ENCODE measurements at regions not wholly inside any gene's neighbourhood (a gene's known extent, or its start where the extent isn't known, plus 50 kb on each side); places are given as distances from the start of the nearest gene placed in this dataset.

DNA sequence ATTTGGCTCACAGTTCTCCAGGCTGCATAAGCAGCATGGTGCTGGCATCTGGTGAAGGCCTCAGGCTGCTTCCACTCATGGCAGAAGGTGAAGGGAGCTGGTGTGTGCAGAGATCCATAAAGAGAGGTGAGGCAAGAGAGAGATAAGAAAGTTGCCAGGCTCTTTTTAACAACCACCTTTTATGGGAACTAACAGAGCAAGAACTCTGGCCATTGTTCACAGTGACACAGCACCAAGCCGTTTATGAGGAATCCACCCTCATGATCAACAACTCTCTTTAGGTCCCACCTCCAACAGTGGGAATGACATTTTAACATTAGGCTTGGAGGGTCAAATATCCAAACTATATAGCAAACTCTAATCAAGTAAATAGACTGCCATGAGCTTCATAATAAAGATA is 557.2 kb upstream of the SUCLG2 start:
- no peaks in the 10 kb centered on the region for H3K4me1 ChIP-seq
- no peaks in the 10 kb centered on the region for H4K20me1 ChIP-seq
- H3K9me3 ChIP-seq (replicated peaks in 1 of 11): no peaks in the 10 kb centered on the region
- H3K36me3 ChIP-seq: no peaks in the 10 kb centered on the region
- H3K9ac ChIP-seq: no peak overlapping the region
- no peak overlapping the region for H3K27ac ChIP-seq
- no peaks in the 10 kb centered on the region for H3K27me3 ChIP-seq
- no peak for TF ChIP-seq Cebpa-rat (IDR thresholded peaks at IDR 0.05)
- H3K4me2 ChIP-seq: no peak overlapping the region
- no peak overlapping the region for H3K4me3 ChIP-seq

DNA sequence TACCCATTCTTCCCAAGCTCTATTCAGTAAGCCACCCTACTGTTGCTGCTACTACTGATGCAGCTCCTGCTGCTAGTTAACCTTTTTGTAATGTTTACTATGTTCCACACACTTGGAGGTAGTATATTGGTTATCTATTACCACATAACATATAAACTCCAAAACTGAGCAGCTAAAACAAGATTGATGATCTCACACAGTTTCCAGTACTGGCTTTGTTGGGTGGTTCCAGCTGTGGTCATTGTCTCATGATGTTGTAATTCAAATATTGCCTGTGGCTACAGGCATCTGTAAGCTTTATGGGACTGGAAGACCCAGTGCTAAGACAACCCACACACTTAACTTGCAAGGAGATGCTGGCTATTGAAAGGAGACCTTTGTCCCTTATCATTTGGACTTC is 556.2 kb upstream of the SUCLG2 start:
- no peaks in the 10 kb centered on the region for H3K4me1 ChIP-seq
- H3K9me3 ChIP-seq (replicated peaks in 1 of 11): no peaks in the 10 kb centered on the region
- no peak overlapping the region for H3K27ac ChIP-seq
- no peaks in the 10 kb centered on the region for H3K36me3 ChIP-seq
- no peak for TF ChIP-seq Cebpa-rat (IDR thresholded peaks at IDR 0.05)
- no peaks in the 10 kb centered on the region for H3K27me3 ChIP-seq
- no peak overlapping the region for H3K4me2 ChIP-seq
- no peak overlapping the region for H3K4me3 ChIP-seq
- H3K9ac ChIP-seq: no peak overlapping the region
- H4K20me1 ChIP-seq: no peaks in the 10 kb centered on the region

DNA sequence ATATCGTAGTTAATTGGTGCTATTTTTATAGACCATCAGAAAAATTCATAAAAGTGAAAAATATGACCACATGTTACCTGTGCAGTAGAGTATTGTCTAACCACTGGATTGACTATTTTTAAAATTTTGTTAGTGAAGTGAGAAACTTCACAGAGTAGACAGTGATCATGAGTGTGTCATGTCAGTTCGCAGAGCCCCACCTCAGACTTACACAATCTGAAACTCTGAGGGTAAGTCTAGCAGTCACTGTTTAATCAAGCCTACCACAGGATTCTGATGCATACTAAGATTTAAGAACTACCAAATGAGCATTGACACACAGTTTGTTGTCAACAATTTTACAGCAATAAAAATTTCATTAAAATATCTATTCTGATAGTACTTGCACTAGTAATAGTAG is 552.9 kb upstream of the SUCLG2 start:
- Histone ChIP-seq H3K9ac (no peak overlapping the region), H3K4me2 (no peak overlapping the region), H3K27ac (no peak overlapping the region), H4K20me1 (no peaks in the 10 kb centered on the region), H3K27me3 (no peaks in the 10 kb centered on the region), H3K4me3 (no peak overlapping the region), H3K36me3 (no peaks in the 10 kb centered on the region), H3K4me1 (no peaks in the 10 kb centered on the region), H3K9me3 (replicated peaks in 1 of 11) (peaks cover 0 to 14% (median 5%) of the 10 kb centered on the region in 11 experiments; a peak in 8 of 22 replicates)
- TF ChIP-seq Cebpa-rat (IDR thresholded peaks at IDR 0.05): no peak

DNA sequence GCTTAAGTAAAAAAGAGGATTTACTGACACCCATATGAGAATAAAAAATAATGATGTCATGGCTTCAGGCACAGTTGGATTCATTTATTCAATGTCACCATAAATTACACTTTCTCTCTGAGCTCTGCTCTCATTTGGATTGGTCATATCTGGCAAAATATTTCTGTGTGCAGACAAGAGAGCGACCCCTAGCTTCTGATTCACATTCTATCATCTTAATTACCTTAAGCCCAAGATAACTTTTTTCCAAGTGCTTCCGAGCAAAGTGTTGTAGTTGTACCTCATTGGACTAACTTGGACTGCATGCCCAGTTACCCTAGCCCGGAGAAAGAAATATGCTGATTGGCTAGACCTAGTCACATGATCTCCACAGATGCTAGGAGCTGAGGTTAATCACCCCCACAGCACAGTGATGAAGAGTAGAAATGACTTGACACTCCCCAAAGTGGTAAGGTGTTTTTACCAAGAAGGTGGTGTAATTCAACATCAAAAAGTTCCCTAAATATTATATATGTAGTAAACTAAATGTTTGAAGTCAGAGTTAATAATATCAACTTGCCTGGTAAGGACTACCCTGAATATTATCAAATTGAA is 552.2 kb upstream of the SUCLG2 start:
- Histone ChIP-seq H3K27me3 (no peaks in the 10 kb centered on the region), H3K9me3 (replicated peaks in 1 of 11) (peaks cover 0 to 14% (median 5%) of the 10 kb centered on the region in 11 experiments; a peak in 8 of 22 replicates), H3K9ac (no peak overlapping the region), H3K4me3 (no peak overlapping the region), H3K36me3 (no peaks in the 10 kb centered on the region), H4K20me1 (no peaks in the 10 kb centered on the region), H3K27ac (no peak overlapping the region), H3K4me1 (no peaks in the 10 kb centered on the region), H3K4me2 (no peak overlapping the region)
- no peak for TF ChIP-seq Cebpa-rat (IDR thresholded peaks at IDR 0.05)

DNA sequence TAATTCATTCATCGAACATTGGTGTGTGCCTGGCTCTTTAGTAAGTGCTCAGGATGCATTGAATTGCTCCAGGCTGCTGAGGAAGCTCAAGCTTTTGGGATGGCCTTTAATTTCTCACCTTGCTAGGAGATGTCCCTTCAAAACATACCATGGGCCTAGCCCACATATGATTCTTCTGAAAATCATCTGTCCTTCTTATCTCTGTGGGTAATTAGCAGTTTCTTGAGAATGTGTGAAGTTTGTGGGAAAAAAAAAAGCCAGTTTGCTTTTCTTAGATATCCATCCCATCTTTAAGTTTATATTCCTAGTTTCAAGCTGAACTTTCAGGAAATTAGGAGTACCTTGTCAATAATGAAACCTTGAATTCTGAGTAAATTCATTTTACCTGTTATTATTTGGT is 532.3 kb upstream of the SUCLG2 start:
- Histone ChIP-seq H3K36me3 (no peaks in the 10 kb centered on the region), H3K27me3 (peaks cover 0 to 3% (median 0%) of the 10 kb centered on the region in 11 experiments; a peak in 1 of 22 replicates), H3K9ac (no peak overlapping the region), H3K4me2 (no peak overlapping the region), H3K9me3 (replicated peaks in 1 of 11) (no peaks in the 10 kb centered on the region), H3K27ac (no peak overlapping the region), H3K4me1 (no peaks in the 10 kb centered on the region), H4K20me1 (no peaks in the 10 kb centered on the region), H3K4me3 (no peak overlapping the region)
- no peak for TF ChIP-seq Cebpa-rat (IDR thresholded peaks at IDR 0.05)

DNA sequence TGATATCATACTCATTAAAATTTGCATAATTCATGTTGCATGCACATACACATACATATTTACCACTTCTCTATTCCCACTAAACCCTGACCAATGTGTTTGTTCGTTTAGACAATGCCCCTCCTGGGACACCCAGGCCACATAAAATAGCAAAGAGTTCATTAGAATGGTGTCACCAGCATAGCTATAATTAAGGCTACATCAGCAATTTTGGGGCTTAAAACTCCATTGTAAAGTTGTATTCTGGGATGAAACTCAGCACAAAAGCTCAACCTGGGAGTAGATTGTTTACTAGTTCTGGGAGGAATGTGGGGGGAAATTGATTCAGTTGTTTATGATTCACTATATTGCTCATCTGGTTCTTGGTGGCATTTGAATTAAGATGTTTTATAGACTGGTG is 522.2 kb upstream of the SUCLG2 start:
- no peak for TF ChIP-seq Cebpa-rat (IDR thresholded peaks at IDR 0.05)
- Histone ChIP-seq H3K4me1 (no peaks in the 10 kb centered on the region), H3K4me3 (no peak overlapping the region), H3K27ac (no peak overlapping the region), H3K9me3 (replicated peaks in 1 of 11) (peaks cover 32 to 41% (median 38%) of the 10 kb centered on the region in 11 experiments), H3K4me2 (no peak overlapping the region), H4K20me1 (no peaks in the 10 kb centered on the region), H3K27me3 (no peaks in the 10 kb centered on the region), H3K36me3 (no peaks in the 10 kb centered on the region), H3K9ac (no peak overlapping the region)

DNA sequence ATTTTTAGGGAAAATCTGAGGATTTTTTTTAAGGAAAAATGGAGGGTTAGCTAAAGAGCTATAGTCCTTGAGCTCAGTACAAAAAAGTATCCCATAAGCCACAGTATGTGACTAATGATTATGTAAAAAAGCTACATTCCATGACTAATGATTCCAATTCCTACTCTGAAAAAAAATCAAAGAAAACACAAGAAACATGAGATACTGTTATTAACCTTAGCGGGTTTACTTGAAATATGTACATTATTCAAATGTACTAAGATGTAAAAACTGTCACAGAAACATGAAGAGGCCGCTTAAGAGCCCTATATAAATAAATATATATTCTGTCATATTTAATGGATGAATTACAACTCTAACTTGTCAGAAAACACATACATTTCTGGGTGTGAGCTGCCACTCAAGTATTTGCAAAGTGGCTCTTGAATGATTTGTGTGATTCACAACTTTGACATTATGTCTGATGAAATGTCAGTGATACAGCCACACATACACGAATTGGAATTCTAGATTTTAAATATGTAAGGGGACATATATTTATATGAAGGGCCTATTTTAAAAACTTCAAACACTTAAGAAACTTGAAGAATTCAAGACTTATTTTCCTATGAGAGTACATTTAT is 518.7 kb upstream of the SUCLG2 start:
- H3K4me2 ChIP-seq: no peak overlapping the region
- no peaks in the 10 kb centered on the region for H4K20me1 ChIP-seq
- TF ChIP-seq Cebpa-rat (IDR thresholded peaks at IDR 0.05): no peak
- no peaks in the 10 kb centered on the region for H3K36me3 ChIP-seq
- H3K27me3 ChIP-seq: no peaks in the 10 kb centered on the region
- no peak overlapping the region for H3K27ac ChIP-seq
- peaks cover 48 to 62% (median 55%) of the 10 kb centered on the region in 11 experiments for H3K9me3 ChIP-seq (replicated peaks in 1 of 11)
- no peak overlapping the region for H3K4me3 ChIP-seq
- H3K9ac ChIP-seq: no peak overlapping the region
- no peaks in the 10 kb centered on the region for H3K4me1 ChIP-seq

DNA sequence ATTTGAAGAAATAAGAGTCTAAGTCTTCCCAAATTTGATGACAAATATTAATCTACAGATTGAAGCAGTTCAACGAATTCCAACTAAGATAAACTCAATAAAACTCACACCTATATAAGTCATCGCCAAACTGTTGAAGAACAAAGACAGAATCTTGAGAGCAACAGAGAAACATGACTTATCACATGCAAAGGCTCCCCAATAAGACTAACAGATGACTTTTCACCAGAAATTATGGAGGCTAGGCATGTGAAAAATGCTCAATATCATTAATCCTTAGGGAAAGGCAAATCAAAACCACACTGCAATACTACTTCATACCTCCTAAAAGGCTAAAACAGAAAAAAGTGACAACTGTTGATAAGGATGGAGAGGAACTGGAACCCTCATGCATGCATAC is 517.6 kb upstream of the SUCLG2 start:
- H3K9me3 ChIP-seq (replicated peaks in 1 of 11): peaks cover 48 to 62% (median 55%) of the 10 kb centered on the region in 11 experiments

DNA sequence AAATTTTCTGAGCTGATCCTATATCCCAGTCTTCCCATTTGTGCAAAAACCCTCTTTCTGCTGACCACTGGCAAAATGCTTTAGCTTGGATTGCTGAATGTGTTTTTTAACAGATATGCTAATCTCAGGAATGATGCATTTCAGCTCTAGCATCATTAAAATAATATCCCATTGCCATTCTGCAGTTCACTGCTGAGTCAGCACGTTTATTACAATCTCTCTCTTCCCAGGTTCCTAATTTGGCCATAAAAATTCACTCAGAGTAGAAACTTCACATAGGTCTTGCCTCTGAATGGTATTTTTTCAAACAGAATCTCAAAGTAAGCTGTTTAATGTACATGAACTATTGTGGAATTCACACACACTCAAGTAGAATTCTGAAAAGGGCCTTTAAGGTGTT is 509.6 kb upstream of the SUCLG2 start:
- Histone ChIP-seq H3K9ac (no peak overlapping the region), H3K36me3 (no peaks in the 10 kb centered on the region), H3K27me3 (no peaks in the 10 kb centered on the region), H4K20me1 (no peaks in the 10 kb centered on the region), H3K27ac (no peak overlapping the region), H3K9me3 (replicated peaks in 1 of 11) (no peaks in the 10 kb centered on the region), H3K4me1 (no peaks in the 10 kb centered on the region), H3K4me2 (no peak overlapping the region), H3K4me3 (no peak overlapping the region)
- TF ChIP-seq Cebpa-rat (IDR thresholded peaks at IDR 0.05): no peak

More for the DNA sequence above, 517.6 kb upstream of the SUCLG2 start:
- H4K20me1 ChIP-seq: no peaks in the 10 kb centered on the region
- H3K9ac ChIP-seq: no peak overlapping the region
- no peak overlapping the region for H3K27ac ChIP-seq
- H3K36me3 ChIP-seq: no peaks in the 10 kb centered on the region
- H3K27me3 ChIP-seq: no peaks in the 10 kb centered on the region
- no peak overlapping the region for H3K4me2 ChIP-seq
- TF ChIP-seq Cebpa-rat (IDR thresholded peaks at IDR 0.05): no peak
- no peaks in the 10 kb centered on the region for H3K4me1 ChIP-seq
- no peak overlapping the region for H3K4me3 ChIP-seq

DNA sequence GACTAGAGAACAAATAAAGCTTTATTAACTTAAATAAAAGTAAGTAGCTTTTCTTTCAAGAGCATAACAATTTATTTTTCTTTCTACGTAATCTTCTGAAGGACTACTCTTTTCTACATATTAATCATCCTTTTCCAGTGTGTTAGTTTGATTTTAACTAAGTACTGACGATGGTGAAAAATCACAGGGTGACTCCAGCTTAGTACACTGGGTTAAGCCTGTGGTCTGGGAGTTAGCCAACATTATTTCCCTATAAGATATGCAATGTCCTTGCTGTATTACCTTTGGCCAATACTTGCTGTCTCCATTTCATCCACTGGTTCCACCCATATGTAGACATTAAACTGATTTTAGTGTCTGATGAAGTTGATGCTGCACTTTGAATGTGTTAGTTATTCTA is 508.6 kb upstream of the SUCLG2 start:
- Histone ChIP-seq H3K36me3 (no peaks in the 10 kb centered on the region), H3K4me2 (no peak overlapping the region)
- TF ChIP-seq Cebpa-rat (IDR thresholded peaks at IDR 0.05): no peak

More for the DNA sequence above, 508.6 kb upstream of the SUCLG2 start:
- Histone ChIP-seq H3K27ac (no peak overlapping the region), H3K4me3 (no peak overlapping the region), H3K9ac (no peak overlapping the region), H3K4me1 (no peaks in the 10 kb centered on the region), H4K20me1 (no peaks in the 10 kb centered on the region), H3K9me3 (replicated peaks in 1 of 11) (no peaks in the 10 kb centered on the region), H3K27me3 (no peaks in the 10 kb centered on the region)
